Bone marrow (tissue), 2 donors: ENCODE measurements at regions not wholly inside any gene's neighbourhood (a gene's known extent, or its start where the extent isn't known, plus 50 kb on each side); places are given as distances from the start of the nearest gene placed in this dataset.
"Not testable (repeated sequence)": the region's sequence is repeated elsewhere in the genome, so short reads cannot be mapped to it uniquely, and the experiment has no call there.

Source experiments
- DNase-seq, 2 donors: peaks; one replicate each; lab custom pipeline; 2025; lab: John Stamatoyannopoulos, UW

DNA sequence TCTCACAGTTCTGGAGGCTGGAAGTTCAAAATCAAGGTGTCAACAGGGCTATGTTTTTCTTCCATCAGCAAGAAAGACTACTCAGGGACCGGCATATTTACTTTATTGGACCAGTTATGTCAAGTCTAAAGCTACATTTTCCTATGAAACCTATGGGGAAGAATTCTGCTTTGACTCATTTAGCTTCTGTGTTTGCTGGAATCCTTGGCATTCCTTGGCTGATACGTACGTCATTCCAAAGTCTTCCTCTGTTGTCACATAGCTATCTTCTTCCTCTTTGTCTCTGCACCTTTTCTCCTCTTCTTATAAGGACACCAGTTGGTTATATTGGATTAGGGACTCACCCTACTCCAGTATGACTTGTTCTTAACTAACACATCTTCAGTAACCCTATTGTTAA, 137.4 kb upstream of the FBXO11 start:
- no peak for DNase-seq

DNA sequence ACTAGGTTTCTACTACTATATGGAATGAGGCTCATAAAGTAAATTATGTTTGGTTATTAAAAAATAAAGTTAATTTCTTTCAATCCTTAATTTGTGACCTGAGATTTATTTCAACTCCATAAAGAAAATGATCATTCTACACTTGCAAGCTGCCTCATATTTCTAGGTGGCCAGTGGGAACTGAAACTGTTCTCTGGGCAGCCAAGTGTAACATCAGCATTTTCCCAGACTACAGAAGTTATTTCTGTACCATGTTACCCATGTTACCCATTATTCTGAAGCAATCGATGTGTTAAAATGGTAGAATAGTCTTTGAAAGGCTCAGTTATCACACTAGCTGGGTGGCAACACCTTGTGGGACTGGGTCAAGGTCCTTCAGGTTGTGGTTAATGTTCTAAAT, 139.3 kb upstream of the FBXO11 start:
- no peak for DNase-seq

DNA sequence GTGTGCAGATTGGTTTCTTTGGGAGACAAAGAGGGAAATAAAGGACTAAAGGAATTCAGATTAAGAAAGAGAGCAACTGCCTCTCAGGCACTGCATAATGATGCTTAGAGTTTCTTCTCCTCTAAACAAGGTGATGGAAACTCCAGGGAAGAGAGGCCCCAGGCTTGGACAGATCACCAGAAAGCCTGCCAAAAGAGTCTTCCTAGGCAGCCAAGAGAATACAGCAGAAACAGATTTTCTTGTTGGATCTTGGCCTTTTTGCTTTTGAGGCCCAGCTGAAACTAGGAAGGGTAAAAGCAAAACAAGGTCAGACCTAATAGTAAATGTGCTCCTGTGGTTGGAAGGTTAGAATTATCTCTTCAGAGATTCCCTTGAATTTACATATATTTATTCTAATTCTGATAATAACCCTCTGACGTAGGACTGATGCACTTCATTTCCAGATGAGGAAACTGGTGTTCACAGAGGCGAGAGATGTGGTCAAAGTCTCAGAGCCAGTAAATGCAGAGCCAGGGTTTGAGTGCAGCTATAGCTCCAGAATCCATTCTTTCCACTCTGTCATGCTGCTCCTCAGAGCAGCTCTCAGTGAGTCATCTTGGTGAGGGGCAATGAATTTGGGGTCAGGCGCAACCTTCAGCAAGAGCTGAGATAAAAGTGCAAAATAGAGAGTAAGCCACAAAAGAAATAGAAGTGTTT, 142.3 kb upstream of the FBXO11 start:
- no peak for DNase-seq

DNA sequence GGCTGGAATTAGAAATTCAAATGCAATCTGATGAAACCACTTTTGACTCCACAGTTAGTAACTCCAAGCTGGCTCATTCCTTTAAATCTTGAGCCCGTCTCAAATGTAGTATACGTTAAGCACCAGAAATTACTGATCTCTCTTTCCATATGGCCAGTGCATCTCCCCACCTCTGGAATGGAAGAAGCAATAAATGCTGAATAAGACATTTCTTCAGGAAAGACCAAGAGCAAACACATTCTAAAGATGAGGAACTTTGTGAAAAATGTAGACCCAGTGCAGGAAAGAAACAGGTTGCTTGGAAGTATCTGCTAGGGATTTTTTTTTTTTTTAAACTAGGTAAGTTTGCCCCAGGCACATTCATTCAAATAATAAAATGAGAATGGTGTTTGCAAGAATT, 143.1 kb upstream of the FBXO11 start:
- DNase-seq = no peak

DNA sequence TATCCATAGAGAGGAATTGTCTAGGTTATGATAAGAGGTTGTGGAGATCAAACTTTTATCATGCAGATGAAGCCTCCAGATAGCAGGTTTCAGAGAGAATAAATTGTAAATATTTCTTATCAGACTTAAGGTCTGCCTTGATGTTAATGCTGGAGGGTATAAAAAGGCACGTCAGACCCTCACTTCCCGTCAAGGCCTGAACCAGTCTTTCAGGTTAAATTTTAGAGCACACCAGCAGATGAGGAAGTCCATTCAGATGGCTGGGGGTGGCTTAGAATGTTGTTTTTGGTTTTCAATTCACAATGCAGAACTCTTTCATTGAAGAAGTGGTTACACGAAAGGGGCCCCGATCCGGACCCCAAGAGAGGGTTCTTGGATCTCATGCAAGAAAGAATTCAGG, 144.4 kb upstream of the FBXO11 start:
- DNase-seq = no peak

DNA sequence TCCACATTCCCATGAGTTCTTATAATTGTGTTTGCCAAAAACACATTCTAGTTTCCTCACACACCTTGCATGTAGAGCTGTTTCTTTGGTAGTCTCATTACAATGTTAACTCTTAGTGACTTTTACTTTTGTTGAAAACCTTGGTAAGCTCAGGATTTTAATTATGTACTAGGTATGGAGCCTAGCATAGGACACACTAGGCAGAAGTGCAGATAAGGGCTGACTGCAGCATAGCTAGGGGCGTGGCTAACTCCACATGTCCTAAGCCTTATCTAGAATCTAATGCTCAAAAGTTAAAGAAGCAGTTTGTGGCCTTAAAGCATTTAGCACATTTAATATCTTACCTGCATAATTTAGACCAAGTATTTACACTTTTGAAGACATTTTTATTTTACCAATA, 153.7 kb upstream of the FBXO11 start:
- no peak for DNase-seq

DNA sequence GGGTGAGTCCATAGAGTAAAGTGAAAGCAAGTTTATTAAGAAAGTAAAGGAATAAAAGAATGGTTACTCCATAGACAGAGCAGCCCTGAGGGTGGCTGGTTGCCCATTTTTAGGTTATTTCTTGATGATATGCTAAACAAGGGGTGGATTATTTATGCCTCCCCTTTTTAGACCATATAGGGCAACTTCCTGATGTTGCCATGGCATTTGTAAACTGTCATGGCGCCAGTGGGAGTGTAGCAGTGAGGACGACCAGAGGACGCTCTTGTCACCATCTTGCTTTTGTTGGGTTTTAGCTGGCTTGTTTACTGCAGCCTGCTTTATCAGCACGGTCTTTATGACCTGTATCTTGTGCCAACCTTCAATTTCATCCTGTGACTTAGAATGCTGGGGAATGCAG, 155.4 kb upstream of the FBXO11 start:
- DNase-seq = not testable (repeated sequence)

DNA sequence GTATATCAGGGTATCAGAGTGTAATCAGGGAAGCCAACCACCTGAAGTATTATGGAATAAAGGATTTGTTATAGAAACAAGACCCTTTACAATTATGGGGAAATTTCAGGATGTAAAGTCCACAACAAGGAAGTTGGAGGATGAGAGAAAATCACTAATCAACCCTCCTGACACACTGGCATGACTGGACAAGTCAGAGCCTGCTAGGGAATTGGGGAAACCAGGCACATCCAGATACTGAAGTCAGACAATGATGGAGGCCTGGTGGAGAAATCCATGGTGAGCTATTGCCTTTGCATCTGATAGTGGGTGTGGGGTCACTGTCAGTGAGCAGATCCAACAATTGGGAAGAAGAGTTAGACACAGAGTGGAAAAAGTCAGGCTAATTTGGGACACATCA, 158.8 kb upstream of the FBXO11 start:
- DNase-seq = no peak

DNA sequence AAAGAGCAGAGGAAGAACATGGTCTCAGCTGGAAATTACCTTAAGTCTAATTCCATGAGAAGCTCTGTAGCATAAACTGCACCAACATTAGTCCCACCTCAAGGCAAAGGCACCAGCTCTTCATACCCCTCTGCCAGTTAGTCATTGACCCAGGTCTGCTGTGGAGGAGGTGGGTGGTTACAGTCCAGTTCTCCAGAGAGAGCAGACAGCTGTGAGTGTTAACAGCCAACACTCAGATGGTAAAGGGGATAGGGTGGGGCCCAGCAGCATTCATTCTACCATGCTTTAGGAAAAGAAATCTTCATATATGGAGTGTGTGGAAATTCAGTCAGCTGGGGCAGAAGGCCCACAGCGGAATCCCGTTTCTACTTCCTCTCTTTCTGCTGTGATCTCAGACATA, 159.7 kb upstream of the FBXO11 start:
- DNase-seq = no peak

DNA sequence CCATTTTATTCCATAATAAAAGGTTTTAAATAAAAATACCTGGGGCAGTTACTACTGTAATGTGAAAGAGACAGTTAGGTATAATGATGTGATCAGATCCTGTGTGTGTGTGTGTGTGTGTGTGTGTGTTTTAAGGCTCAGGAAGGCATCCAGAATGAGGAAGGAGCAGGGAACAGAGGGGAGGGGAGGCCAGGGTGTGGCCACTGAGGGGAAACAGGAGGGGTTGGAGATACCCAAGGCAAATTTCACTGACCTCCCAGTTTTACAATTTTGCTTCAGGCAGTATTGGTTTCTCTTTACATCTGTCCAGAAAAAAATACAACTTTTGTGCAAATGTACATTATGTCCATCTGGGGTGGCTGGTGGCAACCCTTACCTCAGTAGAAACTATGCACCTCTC, 163.5 kb upstream of the FBXO11 start:
- DNase-seq = no peak

DNA sequence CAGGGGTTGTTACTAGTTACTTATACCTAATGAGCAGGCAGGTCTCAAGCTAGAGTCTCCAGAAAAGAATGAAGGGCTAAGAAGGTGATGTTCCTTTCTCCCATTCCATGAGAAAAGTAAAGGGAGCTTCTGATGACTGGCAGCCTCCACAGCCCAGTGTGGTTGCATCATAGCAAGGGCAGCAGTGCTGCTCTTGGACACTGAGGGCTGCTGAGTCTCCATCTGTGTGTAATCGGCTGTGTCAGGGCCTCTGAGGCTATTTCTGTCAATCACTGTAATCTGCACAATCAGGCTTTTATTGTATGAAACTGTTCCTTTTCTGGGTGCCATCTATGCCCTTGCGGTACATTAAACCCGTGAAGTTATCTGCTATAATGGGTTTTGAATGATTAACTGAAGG, 164.1 kb upstream of the FBXO11 start:
- DNase-seq = no peak

DNA sequence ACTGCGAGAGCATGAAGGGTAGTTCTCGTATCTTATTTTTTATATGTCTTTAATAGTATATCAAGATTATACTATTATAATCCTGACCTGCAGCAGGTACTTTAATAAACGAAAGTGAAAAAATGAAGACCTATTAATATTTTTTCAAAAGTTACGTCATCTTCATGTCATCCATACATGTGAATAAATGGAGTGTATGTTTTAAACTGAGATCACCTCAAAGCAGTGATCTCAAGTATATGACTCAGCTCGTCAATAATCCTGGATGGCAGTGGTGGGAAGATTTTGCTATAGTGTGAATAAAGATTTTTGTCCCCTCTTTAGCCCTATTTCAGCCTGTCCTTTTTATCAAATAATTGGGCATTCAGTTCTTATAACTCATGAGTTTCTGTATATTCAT, 166.3 kb upstream of the FBXO11 start:
- DNase-seq = no peak

DNA sequence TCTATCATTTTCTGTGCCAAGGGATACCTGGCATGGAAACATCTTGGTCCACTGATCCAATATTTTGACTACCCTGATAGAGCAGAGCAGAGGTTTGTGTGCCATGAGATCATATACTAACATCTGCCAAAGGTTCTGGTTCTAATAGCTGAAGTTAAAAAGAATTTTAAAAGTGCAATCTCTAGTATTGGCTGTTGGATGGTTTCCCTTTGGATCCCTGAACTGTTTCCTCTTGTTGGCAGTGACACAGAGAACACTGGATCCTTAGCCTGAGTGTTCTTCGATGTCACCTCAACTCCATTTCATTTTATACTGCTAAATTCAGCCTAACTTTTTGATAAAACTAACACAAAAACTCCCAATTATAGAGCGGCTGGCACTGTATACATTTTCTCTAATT, 169.3 kb upstream of the FBXO11 start:
- DNase-seq = no peak

DNA sequence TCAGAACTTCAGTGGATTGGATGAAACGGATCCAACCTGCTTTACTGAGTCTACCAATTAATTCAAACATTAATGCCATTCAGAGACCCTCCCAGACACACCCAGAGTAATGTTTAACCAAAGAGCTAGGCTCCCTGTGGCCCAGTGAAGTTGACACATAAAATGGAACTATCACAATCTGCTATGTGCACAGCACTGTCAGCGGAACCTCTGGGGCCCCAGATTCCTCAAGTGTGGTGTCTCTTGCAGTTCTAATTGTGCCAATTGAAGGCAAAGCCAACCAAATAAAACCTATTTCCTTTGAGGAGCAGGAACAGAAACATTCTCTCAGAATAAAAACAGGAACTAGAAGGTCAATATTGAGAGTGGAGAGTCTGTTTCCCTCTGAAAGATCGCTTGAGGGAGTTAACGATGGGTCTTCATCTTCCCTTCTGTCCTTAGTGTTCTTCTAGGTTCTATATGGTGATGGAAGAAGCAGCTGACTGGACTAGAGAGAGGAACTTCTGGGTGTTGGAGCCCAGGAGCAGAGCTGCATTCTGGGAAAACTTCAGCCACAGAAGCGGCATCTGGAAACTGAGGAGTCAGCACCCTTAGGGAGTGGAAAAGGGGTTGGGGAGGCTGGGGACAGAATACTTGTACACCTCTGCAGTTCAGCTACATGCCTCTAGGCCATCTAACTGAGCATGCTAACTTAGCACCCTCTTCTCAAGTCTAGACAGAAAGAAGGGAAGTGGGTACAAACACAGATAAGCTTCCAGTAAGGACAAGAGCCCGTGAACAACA, 174.4 kb upstream of the FBXO11 start:
- no peak for DNase-seq

DNA sequence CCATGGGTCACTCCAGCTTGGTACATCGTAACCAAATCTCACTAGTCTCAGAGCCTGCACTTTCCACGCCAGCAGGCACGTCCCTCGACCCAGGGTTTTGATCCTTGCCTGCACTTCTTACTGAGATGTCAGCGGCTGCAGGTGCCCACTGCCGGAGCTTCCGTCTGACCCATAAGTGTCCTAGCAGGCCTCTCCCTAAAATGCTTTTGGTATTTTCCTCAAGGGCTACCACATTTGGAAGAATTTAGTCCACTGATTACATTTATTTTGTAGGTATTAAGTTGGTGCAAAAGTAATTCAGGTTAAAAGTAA, 175.0 kb upstream of the FBXO11 start:
- no peak for DNase-seq

DNA sequence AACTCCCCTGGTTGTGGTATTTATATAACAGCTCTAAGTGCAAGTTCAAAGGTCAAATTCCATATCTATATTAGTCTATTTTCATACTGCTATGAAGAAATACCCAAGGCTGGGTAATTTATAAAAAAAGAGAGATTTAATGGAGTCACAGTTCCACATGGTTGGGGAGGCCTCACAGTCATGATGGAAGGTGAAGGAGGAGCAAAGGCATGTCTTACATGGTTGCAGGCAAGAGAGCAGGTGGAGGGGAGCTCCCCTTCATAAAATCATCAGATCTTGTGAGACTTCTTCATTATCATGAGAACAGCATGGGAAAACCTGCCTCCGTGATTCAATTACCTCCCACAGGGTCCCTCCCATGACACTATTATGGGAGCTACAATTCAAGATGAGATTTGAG, 179.6 kb upstream of the FBXO11 start:
- DNase-seq = no peak

DNA sequence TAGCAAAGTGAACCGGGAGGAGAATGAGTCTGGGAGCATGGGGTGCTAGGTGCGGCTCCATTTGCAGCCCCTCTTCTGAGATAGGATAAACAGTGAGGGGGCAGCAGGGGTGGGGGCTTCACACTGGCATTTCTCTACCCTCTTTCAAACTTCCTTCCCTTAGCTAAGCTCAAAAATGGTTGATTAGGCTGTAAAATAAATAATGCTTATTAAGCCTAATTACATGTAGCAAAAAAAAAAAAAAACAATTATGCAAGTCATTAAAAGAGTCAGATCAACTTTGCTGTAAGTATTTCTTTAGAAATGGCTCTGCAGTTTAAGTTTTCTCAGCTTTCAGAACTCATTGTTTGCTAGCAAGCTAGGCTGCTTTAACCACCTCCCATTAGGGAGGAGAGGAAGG, 182.7 kb upstream of the FBXO11 start:
- no peak for DNase-seq

DNA sequence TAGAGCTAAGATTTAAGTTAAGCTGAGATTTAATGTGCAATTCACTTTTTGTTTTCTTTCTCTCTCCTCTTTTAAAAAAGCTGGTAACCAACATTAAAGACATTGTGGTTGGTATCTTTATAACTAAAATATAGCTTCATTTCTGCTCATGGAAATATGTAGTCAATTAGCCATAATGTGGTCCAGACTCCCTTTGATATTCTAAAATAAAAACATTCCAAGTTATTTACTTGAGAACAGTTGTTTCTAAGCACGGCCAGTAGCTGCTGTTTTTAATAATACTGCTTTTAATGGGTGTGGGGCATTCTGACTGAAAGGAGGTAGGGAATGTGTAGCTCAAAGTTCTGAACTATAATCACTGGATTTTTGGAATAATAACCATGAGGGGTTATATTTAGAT, 183.3 kb upstream of the FBXO11 start:
- no peak for DNase-seq

DNA sequence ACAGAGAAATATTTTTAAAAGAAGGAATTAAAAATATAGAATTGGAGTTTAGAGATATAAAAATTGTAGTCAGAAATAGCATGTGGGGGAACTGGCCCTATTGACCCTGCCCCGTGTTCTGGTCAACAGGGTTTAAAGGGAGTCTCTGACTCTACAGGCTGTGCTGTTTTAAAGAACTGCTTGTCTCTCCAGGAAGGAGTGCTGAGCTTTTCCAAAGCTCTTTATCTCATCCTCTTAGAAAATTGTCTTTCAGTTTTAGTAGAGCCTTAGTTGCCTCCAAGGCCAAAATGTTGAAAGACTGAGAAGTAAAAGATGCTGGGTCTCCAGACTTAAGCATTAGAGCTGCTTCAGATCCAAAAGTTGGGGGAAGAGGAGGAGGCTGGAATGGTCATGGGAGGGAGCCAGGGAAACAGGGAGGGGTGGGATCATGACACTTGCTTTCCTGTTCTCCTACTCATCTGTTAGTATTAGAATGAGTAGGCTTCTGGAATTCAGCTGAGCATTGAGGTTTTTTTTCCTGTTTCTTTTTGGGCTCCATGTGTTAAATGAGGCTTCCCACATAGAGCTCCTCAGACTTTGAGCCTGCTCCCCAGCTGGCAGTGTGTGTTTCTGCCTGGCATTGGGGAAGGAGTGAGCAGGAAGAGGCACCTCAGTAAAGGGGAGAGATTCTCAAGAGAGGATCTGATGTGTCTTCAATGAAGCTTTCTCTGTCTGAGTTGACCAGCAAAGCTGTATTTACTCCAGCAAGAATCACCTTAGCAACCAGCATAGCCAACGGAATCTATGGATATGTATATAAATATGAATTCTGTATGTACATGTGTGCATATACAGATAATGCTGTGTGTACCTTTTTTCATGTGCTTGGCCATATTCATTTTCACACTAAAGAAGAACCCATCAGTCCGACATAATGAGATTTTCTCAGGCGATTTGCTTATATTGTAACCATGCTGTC, 186.8 kb upstream of the FBXO11 start:
- no peak for DNase-seq

DNA sequence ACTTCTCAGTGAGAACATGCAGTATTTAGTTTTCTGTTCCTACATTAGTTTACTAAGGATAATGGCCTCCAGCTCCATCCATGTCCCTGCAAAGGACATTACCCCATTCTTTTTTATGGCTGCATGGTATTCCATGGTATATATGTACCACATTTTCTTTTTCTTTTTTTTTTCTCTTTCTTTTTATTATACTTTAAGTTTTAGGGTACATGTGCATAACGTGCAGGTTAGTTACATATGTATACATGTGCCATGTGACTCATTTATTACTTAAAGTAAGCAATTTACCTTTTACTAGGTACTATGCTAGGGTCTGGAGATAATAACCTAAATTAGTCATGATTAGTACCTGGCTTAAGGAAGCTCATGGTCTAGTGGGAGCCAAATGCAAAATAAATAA, 190.5 kb upstream of the FBXO11 start:
- not testable (repeated sequence) for DNase-seq

DNA sequence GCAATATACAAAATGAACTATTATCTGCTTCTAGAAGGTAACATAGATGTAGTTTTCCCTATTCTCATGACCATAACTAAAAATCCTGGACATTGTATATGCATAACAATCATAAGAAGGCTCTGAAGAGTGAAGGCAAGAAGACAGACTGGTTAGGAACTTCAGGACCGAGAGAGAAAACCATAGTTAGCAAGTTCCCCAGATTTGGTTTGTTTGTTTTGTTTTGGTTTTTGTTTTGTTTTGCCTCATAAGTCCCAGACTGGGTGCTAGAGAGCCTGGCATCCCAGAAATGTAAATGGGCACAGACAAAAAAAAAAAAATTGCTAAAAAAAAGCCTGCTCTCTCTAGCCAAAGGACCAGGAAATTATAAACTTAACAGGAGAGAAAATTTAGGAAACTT, 192.2 kb upstream of the FBXO11 start:
- no peak for DNase-seq

DNA sequence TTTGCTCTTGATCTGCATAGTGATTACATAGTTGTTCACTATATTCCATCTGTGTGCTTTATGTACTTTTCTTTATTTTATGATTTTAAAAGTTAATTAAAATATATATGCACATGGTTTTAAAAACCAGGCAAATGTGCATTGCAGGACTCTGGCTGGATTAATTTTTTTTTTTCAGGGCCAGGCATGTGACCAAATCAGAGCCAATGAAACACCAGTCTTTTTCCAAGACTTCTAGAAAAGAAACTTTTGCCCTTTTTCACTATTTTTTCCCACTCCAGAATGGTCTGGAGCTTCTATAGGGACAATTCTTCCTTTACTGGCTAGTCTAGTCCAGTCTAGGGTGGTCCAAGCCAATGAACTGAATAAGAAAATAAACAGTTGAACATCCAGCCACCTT, 198.1 kb upstream of the FBXO11 start:
- no peak for DNase-seq

DNA sequence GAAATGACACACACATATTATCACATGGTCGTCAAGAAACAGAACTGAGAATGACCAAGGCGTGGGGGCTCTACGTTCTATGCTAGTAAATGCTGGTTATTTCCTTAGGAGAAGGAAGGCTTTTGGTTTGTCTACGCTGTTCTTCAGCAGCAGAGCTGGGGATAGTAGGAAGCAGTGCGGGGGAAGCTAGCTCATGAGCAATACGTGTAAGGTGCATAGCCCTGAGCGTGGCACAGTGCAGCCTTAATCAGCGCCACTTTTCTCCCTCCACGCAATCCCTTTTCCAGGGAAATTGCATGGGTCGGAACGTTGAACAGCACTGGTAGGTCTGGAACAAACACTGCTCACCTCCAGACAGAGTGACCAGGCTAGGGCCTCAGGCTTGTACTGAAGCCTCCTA, 199.6 kb upstream of the FBXO11 start:
- DNase-seq = no peak
